Keratinocyte (primary cell): ENCODE measurements at regions not wholly inside any gene's neighbourhood (a gene's known extent, or its start where the extent isn't known, plus 50 kb on each side); places are given as distances from the start of the nearest gene placed in this dataset.
"Not testable (repeated sequence)": the region's sequence is repeated elsewhere in the genome, so short reads cannot be mapped to it uniquely, and the experiment has no call there.

Source experiments
- DNase-seq: peaks from one replicate; pipeline ENCODE4 v3.0.0-alpha.2; 2011; ENCODE audit warnings: low read depth, missing footprints, low spot score
- FAIRE-seq: peaks from 2 replicates; lab custom pipeline; 2011; peaks lifted over from hg19 to GRCh38; lab: Jason Lieb, UNC
- H2AFZ ChIP-seq: 2 replicates; pipeline ENCODE4 v1.6.0; 2012; ENCODE audit warnings: low read length, control low read depth, inconsistent platforms; ENCODE audit not compliant: control insufficient read depth
- H3K27ac ChIP-seq: 2 replicates; pipeline ENCODE4 v1.5.1; 2011; ENCODE audit warnings: low read length; ENCODE audit not compliant: control insufficient read depth, insufficient read depth
- H3K27me3 ChIP-seq: 3 replicates; pipeline ENCODE4 v1.6.0; 2011; ENCODE audit warnings: low read length; ENCODE audit not compliant: control insufficient read depth, insufficient read depth; ENCODE audit errors: extremely low read depth
- H3K36me3 ChIP-seq, 2 experiments: 2 replicates in 1 of 2; 3 replicates in 1 of 2; pipeline ENCODE4 v1.5.1; 2011; ENCODE audit warnings: low read length in 2 of 2, mild to moderate bottlenecking in 1 of 2; ENCODE audit not compliant: control insufficient read depth in 2 of 2, insufficient read depth in 2 of 2; ENCODE audit errors: extremely low read depth in 1 of 2
- H3K4me1 ChIP-seq: 3 replicates; pipeline ENCODE4 v1.5.1; 2011; ENCODE audit warnings: low read length; ENCODE audit not compliant: control insufficient read depth, insufficient read depth; ENCODE audit errors: extremely low read depth
- H3K4me2 ChIP-seq: 3 replicates; pipeline ENCODE4 v1.6.0; 2011; ENCODE audit warnings: low read depth, low read length; ENCODE audit not compliant: control insufficient read depth, insufficient read depth; ENCODE audit errors: extremely low read depth
- H3K4me3 ChIP-seq, 3 experiments: fragments of 200-600 bp in 1 of 3; sonication (generic) in 1 of 3; 2 replicates in 2 of 3; 3 replicates in 1 of 3; pipeline ENCODE4 v1.5.1; 2011 to 2016; ENCODE audit warnings: low read length in 3 of 3, mild to moderate bottlenecking in 3 of 3, control low read depth in 2 of 3, inconsistent platforms in 1 of 3, low read depth in 1 of 3, mixed read lengths in 1 of 3, mixed run types in 1 of 3, moderate library complexity in 1 of 3; ENCODE audit not compliant: control insufficient read depth in 2 of 3, insufficient read depth in 2 of 3; ENCODE audit errors: extremely low read depth in 1 of 3
- H3K79me2 ChIP-seq: 2 replicates; pipeline ENCODE4 v1.6.0; 2012; ENCODE audit warnings: low read length; ENCODE audit not compliant: control insufficient read depth, insufficient read depth
- H3K9ac ChIP-seq: 3 replicates; pipeline ENCODE4 v1.6.0; 2011; ENCODE audit warnings: low read length; ENCODE audit not compliant: control insufficient read depth, insufficient read depth; ENCODE audit errors: extremely low read depth
- H3K9me1 ChIP-seq: 3 replicates; pipeline ENCODE4 v1.6.0; 2011; ENCODE audit warnings: low read length; ENCODE audit not compliant: control insufficient read depth, insufficient read depth; ENCODE audit errors: extremely low read depth
- H3K9me3 ChIP-seq: 2 replicates; pipeline ENCODE4 v1.5.1; 2012; ENCODE audit warnings: low read depth, low read length; ENCODE audit not compliant: control insufficient read depth
- H4K20me1 ChIP-seq: 3 replicates; pipeline ENCODE4 v1.6.0; 2011; ENCODE audit warnings: low read length; ENCODE audit not compliant: control insufficient read depth, insufficient read depth; ENCODE audit errors: extremely low read depth
- EZH2 ChIP-seq: IDR thresholded peaks from one replicate; pipeline ENCODE4 v1.6.1; 2012; ENCODE audit warnings: inconsistent platforms, mild to moderate bottlenecking, low read length, moderate library complexity
- dilution Hi-C: fragments of 300-500 bp; cut with MboI; formaldehyde crosslinking; loops from one replicate; pipeline ENCODE4 v1.7.0; 2020; ENCODE audit warnings: low sequenced_read_pairs; ENCODE audit not compliant: extremely low pct_ligation_motif_present
- TF ChIP-seq, protein P1 (sequence below), 3 experiments: IDR thresholded peaks in 1 of 3; conservative IDR thresholded peaks in 1 of 3; optimal IDR thresholded peaks in 1 of 3; 2 replicates in 2 of 3; 3 replicates in 1 of 3; pipeline versions ENCODE3 to v1.5.1; 2011; ENCODE audit warnings: low read length in 3 of 3, mild to moderate bottlenecking in 3 of 3, moderate library complexity in 2 of 3, control low read depth in 1 of 3, inconsistent platforms in 1 of 3; ENCODE audit not compliant: insufficient read depth in 2 of 3; ENCODE audit errors: extremely low read depth in 1 of 3

- H3K4me3 ChIP-seq: no peak overlapping the region
- H4K20me1 ChIP-seq: no peaks in the 10 kb centered on the region
- dilution Hi-C loops: no loop called here
- no peak overlapping the region for H2AFZ ChIP-seq
- H3K36me3 ChIP-seq: no peaks in the 10 kb centered on the region
- TF ChIP-seq, protein P1, sequence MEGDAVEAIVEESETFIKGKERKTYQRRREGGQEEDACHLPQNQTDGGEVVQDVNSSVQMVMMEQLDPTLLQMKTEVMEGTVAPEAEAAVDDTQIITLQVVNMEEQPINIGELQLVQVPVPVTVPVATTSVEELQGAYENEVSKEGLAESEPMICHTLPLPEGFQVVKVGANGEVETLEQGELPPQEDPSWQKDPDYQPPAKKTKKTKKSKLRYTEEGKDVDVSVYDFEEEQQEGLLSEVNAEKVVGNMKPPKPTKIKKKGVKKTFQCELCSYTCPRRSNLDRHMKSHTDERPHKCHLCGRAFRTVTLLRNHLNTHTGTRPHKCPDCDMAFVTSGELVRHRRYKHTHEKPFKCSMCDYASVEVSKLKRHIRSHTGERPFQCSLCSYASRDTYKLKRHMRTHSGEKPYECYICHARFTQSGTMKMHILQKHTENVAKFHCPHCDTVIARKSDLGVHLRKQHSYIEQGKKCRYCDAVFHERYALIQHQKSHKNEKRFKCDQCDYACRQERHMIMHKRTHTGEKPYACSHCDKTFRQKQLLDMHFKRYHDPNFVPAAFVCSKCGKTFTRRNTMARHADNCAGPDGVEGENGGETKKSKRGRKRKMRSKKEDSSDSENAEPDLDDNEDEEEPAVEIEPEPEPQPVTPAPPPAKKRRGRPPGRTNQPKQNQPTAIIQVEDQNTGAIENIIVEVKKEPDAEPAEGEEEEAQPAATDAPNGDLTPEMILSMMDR (optimal IDR thresholded peaks at IDR 0.05 in 1 of 3, IDR thresholded peaks at IDR 0.05 in 1 of 3, conservative IDR thresholded peaks at IDR 0.05 in 1 of 3; ENCODE audit: extremely low read depth in 1 of 3, insufficient read depth in 2 of 3, low read length in 3 of 3): no peak
- TF ChIP-seq EZH2: no peak
- H3K9me3 ChIP-seq: no peaks in the 10 kb centered on the region
- no peak for FAIRE-seq
- H3K9ac ChIP-seq: no peak overlapping the region
- H3K27me3 ChIP-seq: no peaks in the 10 kb centered on the region
- no peaks in the 10 kb centered on the region for H3K9me1 ChIP-seq
- DNase-seq: no peak
- no peak overlapping the region for H3K4me2 ChIP-seq
- H3K27ac ChIP-seq: no peak overlapping the region
- no peaks in the 10 kb centered on the region for H3K4me1 ChIP-seq
- no peaks in the 10 kb centered on the region for H3K79me2 ChIP-seq
Observed at GRCh38 chr10:35870665-35871310, 228.7 kb upstream of the FZD8 start.

DNA sequence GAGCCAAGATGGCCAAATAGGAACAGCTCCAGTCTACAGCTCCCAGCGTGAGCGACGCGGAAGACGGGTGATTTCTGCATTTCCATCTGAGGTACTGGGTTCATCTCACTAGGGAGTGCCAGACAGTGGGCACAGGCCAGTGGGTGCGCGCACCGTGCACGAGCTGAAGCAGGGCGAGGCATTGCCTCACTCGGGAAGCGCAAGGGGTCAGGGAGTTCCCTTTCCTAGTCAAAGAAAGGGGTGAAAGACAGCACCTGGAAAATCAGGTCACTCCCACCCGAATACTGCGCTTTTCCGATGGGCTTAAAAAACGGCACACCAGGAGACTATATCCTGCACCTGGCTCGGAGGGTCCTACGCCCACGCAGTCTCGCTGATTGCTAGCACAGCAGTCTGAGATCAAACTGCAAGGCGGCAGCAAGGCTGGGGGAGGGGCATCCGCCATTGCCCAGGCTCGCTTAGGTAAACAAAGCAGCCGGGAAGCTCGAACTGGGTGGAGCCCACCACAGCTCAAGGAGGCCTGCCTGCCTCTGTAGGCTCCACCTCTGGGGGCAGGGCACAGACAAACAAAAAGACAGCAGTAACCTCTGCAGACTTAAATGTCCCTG, 216.7 kb upstream of the FZD8 start:
- FAIRE-seq, H3K27me3 ChIP-seq, H3K27ac ChIP-seq, H3K36me3 ChIP-seq, H4K20me1 ChIP-seq, dilution Hi-C loops, DNase-seq, H3K9me3 ChIP-seq, H3K9ac ChIP-seq, H3K4me3 ChIP-seq, H2AFZ ChIP-seq, H3K4me1 ChIP-seq, H3K4me2 ChIP-seq, H3K9me1 ChIP-seq, H3K79me2 ChIP-seq: not testable (repeated sequence)

DNA sequence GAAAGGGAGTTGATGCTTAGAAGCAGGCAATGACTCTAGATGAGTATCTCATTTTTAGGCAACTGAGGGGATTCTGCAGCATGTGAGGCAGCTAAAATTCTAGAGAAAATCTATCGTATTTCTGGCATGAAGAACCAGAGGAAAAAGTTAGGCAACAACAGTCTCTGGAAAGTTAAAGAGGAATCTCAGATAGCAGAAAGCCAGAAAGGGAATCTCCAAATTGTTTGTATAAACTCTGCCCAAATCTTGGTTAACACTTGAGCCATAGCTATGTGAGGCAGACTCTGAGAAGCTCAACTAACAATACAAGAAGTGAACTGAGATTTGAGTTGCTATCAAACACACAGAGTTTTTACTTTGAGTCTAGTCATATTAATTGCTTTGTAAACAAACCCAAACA, 215.8 kb upstream of the FZD8 start:
- peak; percentile 56 for FAIRE-seq
- H3K27ac ChIP-seq: no peak overlapping the region
- H3K9me3 ChIP-seq: no peaks in the 10 kb centered on the region
- DNase-seq: no peak
- H3K4me2 ChIP-seq: no peak overlapping the region
- H3K9me1 ChIP-seq: no peaks in the 10 kb centered on the region
- H4K20me1 ChIP-seq: no peaks in the 10 kb centered on the region
- H3K4me1 ChIP-seq: no peaks in the 10 kb centered on the region
- H3K36me3 ChIP-seq: no peaks in the 10 kb centered on the region
- no peak for TF ChIP-seq EZH2
- TF ChIP-seq, protein P1 (optimal IDR thresholded peaks at IDR 0.05 in 1 of 3, IDR thresholded peaks at IDR 0.05 in 1 of 3, conservative IDR thresholded peaks at IDR 0.05 in 1 of 3; ENCODE audit: extremely low read depth in 1 of 3, insufficient read depth in 2 of 3, low read length in 3 of 3): no peak
- no peak overlapping the region for H3K9ac ChIP-seq
- H2AFZ ChIP-seq: no peak overlapping the region
- dilution Hi-C loops: no loop called here
- no peaks in the 10 kb centered on the region for H3K27me3 ChIP-seq
- H3K79me2 ChIP-seq: no peaks in the 10 kb centered on the region
- H3K4me3 ChIP-seq: no peak overlapping the region
